Kidney (tissue), 13 donors: ENCODE measurements at regions not wholly inside any gene's neighbourhood (a gene's known extent, or its start where the extent isn't known, plus 50 kb on each side); places are given as distances from the start of the nearest gene placed in this dataset.

Experiments
- DNase-seq, 5 donors: peaks; one replicate each; pipeline ENCODE4 v3.0.0-alpha.2; 2013 to 2020
- FAIRE-seq: peaks from 2 replicates; lab custom pipeline; 2012; peaks lifted over from hg19 to GRCh38; lab: Jason Lieb, UNC
- H3K27ac ChIP-seq, 2 donors: one replicate each; pipeline ENCODE4 v1.7.0; 2013; ENCODE audit warnings: low read depth in 2 of 2, low read length in 2 of 2, inconsistent platforms in 1 of 2
- H3K27me3 ChIP-seq: one replicate; pipeline ENCODE4 v1.7.1; 2013; ENCODE audit warnings: low read length, inconsistent platforms; ENCODE audit not compliant: control insufficient read depth, insufficient read depth
- H3K36me3 ChIP-seq, 3 donors: one replicate each; pipeline versions ENCODE4 v1.7.0 to v1.7.1; 2013; ENCODE audit warnings: low read length in 3 of 3, control low read depth in 1 of 3, inconsistent platforms in 1 of 3; ENCODE audit not compliant: insufficient read depth in 3 of 3, control insufficient read depth in 2 of 3
- H3K4me1 ChIP-seq, 3 donors: one replicate each; pipeline versions ENCODE4 v1.7.0 to v1.7.1; 2013; ENCODE audit warnings: low read length in 3 of 3, inconsistent platforms in 1 of 3, low read depth in 1 of 3; ENCODE audit not compliant: control insufficient read depth in 2 of 3, insufficient read depth in 2 of 3
- H3K4me3 ChIP-seq, 3 donors: one replicate each; pipeline versions ENCODE4 v1.7.0 to v1.8.1; 2013; ENCODE audit warnings: low read length in 3 of 3, control low read depth in 1 of 3, inconsistent platforms in 1 of 3
- H3K9ac ChIP-seq, 3 donors: one replicate each; pipeline versions ENCODE4 v1.7.0 to v1.7.1; 2013; ENCODE audit warnings: low read length in 3 of 3, control low read depth in 1 of 3, inconsistent platforms in 1 of 3
- H3K9me3 ChIP-seq, 3 donors: one replicate each; pipeline versions ENCODE4 v1.7.0 to v1.7.1; 2013; ENCODE audit warnings: low read length in 3 of 3, control low read depth in 1 of 3, inconsistent platforms in 1 of 3; ENCODE audit not compliant: control insufficient read depth in 2 of 3, insufficient read depth in 1 of 3
- intact Hi-C: fragments of 100-400 bp; cut with DNase I; formaldehyde crosslinking; loops from one replicate; pipeline ENCODE4 v1.11.1; 2022
- TF ChIP-seq, protein P1 (sequence below): IDR thresholded peaks from 3 replicates; pipeline ENCODE4 v1.5.1; 2012; ENCODE audit warnings: mild to moderate bottlenecking, moderate library complexity, borderline replicate concordance; ENCODE audit not compliant: insufficient read depth; ENCODE audit errors: extremely low read depth
- donor health status: control.
- donor health status: control.
- donor health status: control.
- donor health status: control.
- donor health status: control.
- donor health status: DM: yes; HTN: yes; CAD: no.
- donor health status: Normal renal cell carcinoma (clear cell type).

GRCh38 chr21:35829067-35829466 is 231.3 kb downstream of the SETD4 start:
- Histone ChIP-seq H3K36me3 (no peaks in the 10 kb centered on the region), H3K9me3 (no peaks in the 10 kb centered on the region), H3K9ac (no peak overlapping the region), H3K4me1 (no peaks in the 10 kb centered on the region), H3K4me3 (no peak overlapping the region), H3K27ac (no peak overlapping the region), H3K27me3 (no peaks in the 10 kb centered on the region)
- intact Hi-C loops = no loop called here
- FAIRE-seq (no peak), DNase-seq (peak in 3 of 5 donors; percentile 14 to 52 (median 39))
- TF ChIP-seq, protein P1, sequence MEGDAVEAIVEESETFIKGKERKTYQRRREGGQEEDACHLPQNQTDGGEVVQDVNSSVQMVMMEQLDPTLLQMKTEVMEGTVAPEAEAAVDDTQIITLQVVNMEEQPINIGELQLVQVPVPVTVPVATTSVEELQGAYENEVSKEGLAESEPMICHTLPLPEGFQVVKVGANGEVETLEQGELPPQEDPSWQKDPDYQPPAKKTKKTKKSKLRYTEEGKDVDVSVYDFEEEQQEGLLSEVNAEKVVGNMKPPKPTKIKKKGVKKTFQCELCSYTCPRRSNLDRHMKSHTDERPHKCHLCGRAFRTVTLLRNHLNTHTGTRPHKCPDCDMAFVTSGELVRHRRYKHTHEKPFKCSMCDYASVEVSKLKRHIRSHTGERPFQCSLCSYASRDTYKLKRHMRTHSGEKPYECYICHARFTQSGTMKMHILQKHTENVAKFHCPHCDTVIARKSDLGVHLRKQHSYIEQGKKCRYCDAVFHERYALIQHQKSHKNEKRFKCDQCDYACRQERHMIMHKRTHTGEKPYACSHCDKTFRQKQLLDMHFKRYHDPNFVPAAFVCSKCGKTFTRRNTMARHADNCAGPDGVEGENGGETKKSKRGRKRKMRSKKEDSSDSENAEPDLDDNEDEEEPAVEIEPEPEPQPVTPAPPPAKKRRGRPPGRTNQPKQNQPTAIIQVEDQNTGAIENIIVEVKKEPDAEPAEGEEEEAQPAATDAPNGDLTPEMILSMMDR = no peak

GRCh38 chr21:35828161-35828560 is 232.2 kb downstream of the SETD4 start:
- H3K4me3 ChIP-seq = no peak overlapping the region
- H3K9ac ChIP-seq = no peak overlapping the region
- no peak overlapping the region for H3K27ac ChIP-seq
- no peak for FAIRE-seq
- TF ChIP-seq, protein P1 = no peak
- intact Hi-C loops = no loop called here
- H3K27me3 ChIP-seq = no peaks in the 10 kb centered on the region
- H3K36me3 ChIP-seq = no peaks in the 10 kb centered on the region
- H3K9me3 ChIP-seq = no peaks in the 10 kb centered on the region
- no peaks in the 10 kb centered on the region for H3K4me1 ChIP-seq
- no peak for DNase-seq

DNA sequence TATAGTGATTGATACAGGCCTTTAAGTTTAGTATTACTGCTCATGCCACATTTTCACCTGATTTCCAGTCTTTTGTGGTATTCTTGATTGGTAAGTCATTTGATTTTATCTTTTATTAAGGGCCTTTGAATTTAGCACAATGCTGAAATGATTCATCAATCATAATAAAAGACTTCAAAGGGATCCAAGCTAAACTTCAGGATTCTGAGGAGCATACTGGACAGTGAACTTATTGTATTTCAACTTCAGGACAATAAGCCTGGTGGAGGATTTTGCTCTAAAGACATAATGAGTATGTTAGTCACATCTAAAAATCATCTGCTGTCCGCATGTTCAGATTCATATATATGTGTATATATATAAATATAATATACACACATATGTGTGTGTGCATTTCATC is 233.3 kb downstream of the SETD4 start:
- Histone ChIP-seq H3K27me3 (no peaks in the 10 kb centered on the region), H3K4me3 (no peak overlapping the region), H3K36me3 (no peaks in the 10 kb centered on the region), H3K27ac (no peak overlapping the region), H3K4me1 (no peaks in the 10 kb centered on the region), H3K9ac (no peak overlapping the region), H3K9me3 (no peaks in the 10 kb centered on the region)
- DNase-seq (no peak), FAIRE-seq (no peak)
- TF ChIP-seq, protein P1 = no peak
- intact Hi-C loops = no loop called here
